OCI-LY3 (cell line): ENCODE measurements at regions not wholly inside any gene's neighbourhood (a gene's known extent, or its start where the extent isn't known, plus 50 kb on each side); places are given as distances from the start of the nearest gene placed in this dataset.

ENCODE experiments used
- H2AFZ ChIP-seq: fragments of 200-600, 300-600 bp; shearing (Covaris generic); 2 replicates; pipeline ENCODE4 v1.6.0; 2014; ENCODE audit warnings: antibody characterized with exemption, low read depth, low read length
- H3K27ac ChIP-seq: fragments of 200-600, 300-600 bp; sonication (generic); 2 replicates; pipeline ENCODE4 v1.5.1; 2014; ENCODE audit warnings: mild to moderate bottlenecking, low read length, moderate library complexity, mixed read lengths
- H3K27me3 ChIP-seq: fragments of 200-600, 300-600 bp; sonication (generic); 2 replicates; pipeline ENCODE4 v1.6.1; 2014; ENCODE audit warnings: low read depth, low read length, mixed read lengths
- H3K36me3 ChIP-seq: fragments of 200-600, 300-600 bp; sonication (generic); replicated peaks from 2 replicates; pipeline ENCODE3; 2014; ENCODE audit warnings: low read depth, low read length, mixed read lengths
- H3K4me1 ChIP-seq: fragments of 300-600, 200-600 bp; sonication (generic); 2 replicates; pipeline ENCODE4 v1.6.1; 2014; ENCODE audit warnings: low read length, mixed read lengths
- H3K4me2 ChIP-seq: fragments of 200-600, 300-600 bp; sonication (generic); 2 replicates; pipeline ENCODE4 v1.6.1; 2014; ENCODE audit warnings: low read length, mixed read lengths
- H3K4me3 ChIP-seq: fragments of 300-600, 200-600 bp; sonication (generic); 2 replicates; pipeline ENCODE4 v1.5.1; 2014; ENCODE audit warnings: antibody characterized with exemption, mild to moderate bottlenecking, low read length, moderate library complexity
- H3K79me2 ChIP-seq: fragments of 300-600, 200-600 bp; shearing (Covaris generic); 2 replicates; pipeline ENCODE4 v1.6.1; 2014; ENCODE audit warnings: mild to moderate bottlenecking, low read length, mixed read lengths
- H3K9ac ChIP-seq: fragments of 300-600, 200-600 bp; shearing (Covaris generic); 2 replicates; pipeline ENCODE4 v1.6.0; 2014; ENCODE audit warnings: mild to moderate bottlenecking, low read length, moderate library complexity
- H3K9me3 ChIP-seq: fragments of 200-600, 300-600 bp; shearing (Covaris generic); 2 replicates; pipeline ENCODE4 v1.6.1; 2014; ENCODE audit warnings: low read length, mixed read lengths; ENCODE audit not compliant: insufficient read depth
- H4K20me1 ChIP-seq: fragments of 200-600, 300-600 bp; sonication (generic); 2 replicates; pipeline ENCODE4 v1.6.1; 2016; ENCODE audit warnings: low read length, mixed read lengths; ENCODE audit not compliant: insufficient read depth
- EZH2phosphoT487 ChIP-seq: fragments of 200-600 bp; shearing (Covaris generic); IDR thresholded peaks from 2 replicates; pipeline ENCODE4 v1.6.1; 2018; ENCODE audit warnings: antibody characterized with exemption, mixed run types, low read depth
- TF ChIP-seq, protein P1 (sequence below): fragments of 200-600, 300-600 bp; sonication (generic); IDR thresholded peaks from 2 replicates; pipeline ENCODE4 v1.5.1; 2014; ENCODE audit warnings: antibody characterized with exemption, low read length, low read depth

GRCh38 chr3:20648294-20648693, 462.3 kb upstream of the SGO1 start:
- Histone ChIP-seq H3K4me3 (no peak overlapping the region), H3K4me2 (no peak overlapping the region), H3K4me1 (no peaks in the 10 kb centered on the region), H3K27ac (no peak overlapping the region), H3K9ac (no peak overlapping the region), H4K20me1 (no peaks in the 10 kb centered on the region), H3K9me3 (no peaks in the 10 kb centered on the region), H3K27me3 (no peaks in the 10 kb centered on the region), H2AFZ (no peak overlapping the region), H3K79me2 (no peaks in the 10 kb centered on the region), H3K36me3 (no peaks in the 10 kb centered on the region)
- TF ChIP-seq EZH2phosphoT487 = no peak
- TF ChIP-seq, protein P1, sequence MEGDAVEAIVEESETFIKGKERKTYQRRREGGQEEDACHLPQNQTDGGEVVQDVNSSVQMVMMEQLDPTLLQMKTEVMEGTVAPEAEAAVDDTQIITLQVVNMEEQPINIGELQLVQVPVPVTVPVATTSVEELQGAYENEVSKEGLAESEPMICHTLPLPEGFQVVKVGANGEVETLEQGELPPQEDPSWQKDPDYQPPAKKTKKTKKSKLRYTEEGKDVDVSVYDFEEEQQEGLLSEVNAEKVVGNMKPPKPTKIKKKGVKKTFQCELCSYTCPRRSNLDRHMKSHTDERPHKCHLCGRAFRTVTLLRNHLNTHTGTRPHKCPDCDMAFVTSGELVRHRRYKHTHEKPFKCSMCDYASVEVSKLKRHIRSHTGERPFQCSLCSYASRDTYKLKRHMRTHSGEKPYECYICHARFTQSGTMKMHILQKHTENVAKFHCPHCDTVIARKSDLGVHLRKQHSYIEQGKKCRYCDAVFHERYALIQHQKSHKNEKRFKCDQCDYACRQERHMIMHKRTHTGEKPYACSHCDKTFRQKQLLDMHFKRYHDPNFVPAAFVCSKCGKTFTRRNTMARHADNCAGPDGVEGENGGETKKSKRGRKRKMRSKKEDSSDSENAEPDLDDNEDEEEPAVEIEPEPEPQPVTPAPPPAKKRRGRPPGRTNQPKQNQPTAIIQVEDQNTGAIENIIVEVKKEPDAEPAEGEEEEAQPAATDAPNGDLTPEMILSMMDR = no peak

- no peak overlapping the region for H3K4me2 ChIP-seq
- no peaks in the 10 kb centered on the region for H3K9me3 ChIP-seq
- H3K4me1 ChIP-seq = no peaks in the 10 kb centered on the region
- H4K20me1 ChIP-seq = no peaks in the 10 kb centered on the region
- H3K27ac ChIP-seq = no peak overlapping the region
- no peak overlapping the region for H3K9ac ChIP-seq
- no peaks in the 10 kb centered on the region for H3K36me3 ChIP-seq
- H3K79me2 ChIP-seq = no peaks in the 10 kb centered on the region
- no peak overlapping the region for H3K4me3 ChIP-seq
- H2AFZ ChIP-seq = no peak overlapping the region
- TF ChIP-seq, protein P1 = no peak
- no peak for TF ChIP-seq EZH2phosphoT487
- no peaks in the 10 kb centered on the region for H3K27me3 ChIP-seq
Observed at GRCh38 chr3:20646425-20646824, 460.4 kb upstream of the SGO1 start.

DNA sequence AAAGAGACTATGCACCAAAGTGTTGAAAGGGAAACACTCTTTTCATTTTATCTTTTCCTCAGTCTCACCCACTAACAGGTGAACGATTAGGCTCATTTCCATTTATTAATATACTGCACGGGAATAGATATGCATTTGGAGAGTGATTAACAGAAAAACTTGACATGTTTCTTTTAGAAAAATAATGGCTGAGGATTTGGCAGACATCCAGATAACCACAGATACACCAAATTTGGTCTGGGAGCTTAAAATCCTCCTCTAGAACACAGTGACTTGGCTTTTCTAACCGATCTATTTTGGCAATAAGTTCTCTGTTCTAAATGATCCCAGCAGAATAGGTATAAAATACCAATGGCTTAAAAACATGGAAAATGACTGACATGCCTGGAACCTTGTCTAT, 459.3 kb upstream of the SGO1 start:
- no peak overlapping the region for H2AFZ ChIP-seq
- H3K27me3 ChIP-seq = no peaks in the 10 kb centered on the region
- no peak for TF ChIP-seq EZH2phosphoT487
- TF ChIP-seq, protein P1 = no peak
- H3K4me2 ChIP-seq = no peak overlapping the region
- no peaks in the 10 kb centered on the region for H4K20me1 ChIP-seq
- no peak overlapping the region for H3K4me3 ChIP-seq
- H3K27ac ChIP-seq = no peak overlapping the region
- no peak overlapping the region for H3K9ac ChIP-seq
- H3K4me1 ChIP-seq = no peaks in the 10 kb centered on the region
- H3K36me3 ChIP-seq = no peaks in the 10 kb centered on the region
- H3K9me3 ChIP-seq = no peaks in the 10 kb centered on the region
- no peaks in the 10 kb centered on the region for H3K79me2 ChIP-seq

- TF ChIP-seq, protein P1 = no peak
- TF ChIP-seq EZH2phosphoT487 = no peak
- H3K4me2 ChIP-seq = no peak overlapping the region
- H3K9ac ChIP-seq = no peak overlapping the region
- H3K4me3 ChIP-seq = no peak overlapping the region
- no peaks in the 10 kb centered on the region for H3K9me3 ChIP-seq
- no peaks in the 10 kb centered on the region for H3K4me1 ChIP-seq
- H4K20me1 ChIP-seq = no peaks in the 10 kb centered on the region
- no peak overlapping the region for H3K27ac ChIP-seq
- H3K36me3 ChIP-seq = no peaks in the 10 kb centered on the region
- H3K79me2 ChIP-seq = no peaks in the 10 kb centered on the region
- H2AFZ ChIP-seq = no peak overlapping the region
- H3K27me3 ChIP-seq = no peaks in the 10 kb centered on the region
Observed at GRCh38 chr3:20637729-20638128, 451.7 kb upstream of the SGO1 start.
